C4-2B (cell line): ENCODE measurements at regions not wholly inside any gene's neighbourhood (a gene's known extent, or its start where the extent isn't known, plus 50 kb on each side); places are given as distances from the start of the nearest gene placed in this dataset.

ENCODE experiments used
- CTCF ChIP-seq: fragments of 450-650 bp; conservative IDR thresholded peaks from 2 replicates; pipeline ENCODE4 v1.5.1; 2017; ENCODE audit warnings: mild to moderate bottlenecking
- ZFX ChIP-seq: fragments of 450-650 bp; IDR thresholded peaks from 2 replicates; pipeline ENCODE4 v1.6.1; 2017

GRCh38 chr1:5649166-5649551, 343.1 kb downstream of the NPHP4 start:
- TF ChIP-seq CTCF (no peak), ZFX (no peak)
